ENCODE measurements at regions not wholly inside any gene's neighbourhood (a gene's known extent, or its start where the extent isn't known, plus 50 kb on each side); places are given as distances from the start of the nearest gene placed in this dataset.

DNA sequence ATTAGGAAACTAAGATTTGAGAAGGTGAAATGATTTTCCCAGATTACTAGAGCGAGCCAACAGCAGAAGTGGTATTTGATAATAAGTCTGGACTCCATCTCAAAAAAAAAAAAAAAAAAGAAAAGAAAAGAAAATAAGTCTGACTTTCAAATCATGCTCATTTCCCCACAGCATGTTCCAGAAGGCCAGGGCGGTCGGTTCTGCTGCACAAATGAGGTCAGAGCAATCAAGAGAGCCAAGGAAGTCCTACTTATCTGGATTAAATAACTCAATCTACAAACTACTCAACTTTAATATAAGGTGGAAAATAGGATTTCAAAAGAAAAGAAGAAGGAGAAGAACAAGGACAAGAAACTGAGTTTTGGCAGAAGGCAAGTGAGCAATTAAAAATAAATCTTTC lies 130.4 kb upstream of the RASA1 start:
- POLR2A ChIA-PET (ENCODE audit: unreplicated experiment), result no interaction called here
- dilution Hi-C loops (cut with HindIII; ENCODE audit: low sequenced_read_pairs, unreplicated experiment), result no loop called here
- no peak overlapping the region for H3K56ac ChIP-seq (ENCODE audit: extremely low read depth, insufficient read depth, low read length)
- ATAC-seq (ENCODE audit: low read depth) (no peak), DNase-seq (no peak)
- no peak overlapping the region for H3K9ac ChIP-seq (ENCODE audit: low read depth, low read length)
- no peak overlapping the region for H2BK5ac ChIP-seq (ENCODE audit: low read depth, low read length, poor library complexity, severe bottlenecking)
- no peaks in the 10 kb centered on the region for H3K9me3 ChIP-seq (ENCODE audit: control insufficient read depth, insufficient read depth, low read length)
- no peak overlapping the region for H3K27ac ChIP-seq (ENCODE audit: insufficient read depth, low read length)
- no TSS peak for BruUV-seq (replicated peaks)
- no peak for TF ChIP-seq CEBPB (IDR thresholded peaks at IDR 0.05; ENCODE audit: low read depth, low read length)
- no peak for TF ChIP-seq SMC3 (IDR thresholded peaks at IDR 0.05; ENCODE audit: low read depth, low read length)
- TF ChIP-seq MAFK (IDR thresholded peaks at IDR 0.05; ENCODE audit: low read depth, low read length), result no peak
- TF ChIP-seq NFE2L2 (IDR thresholded peaks at IDR 0.05; ENCODE audit: low read depth, low read length), result no peak
- no peak for TF ChIP-seq FOS (IDR thresholded peaks at IDR 0.05; ENCODE audit: low read depth, low read length)
- no peak for TF ChIP-seq ELK1 (IDR thresholded peaks at IDR 0.05; ENCODE audit: borderline replicate concordance, low read depth, low read length)
- TF ChIP-seq, protein P1, sequence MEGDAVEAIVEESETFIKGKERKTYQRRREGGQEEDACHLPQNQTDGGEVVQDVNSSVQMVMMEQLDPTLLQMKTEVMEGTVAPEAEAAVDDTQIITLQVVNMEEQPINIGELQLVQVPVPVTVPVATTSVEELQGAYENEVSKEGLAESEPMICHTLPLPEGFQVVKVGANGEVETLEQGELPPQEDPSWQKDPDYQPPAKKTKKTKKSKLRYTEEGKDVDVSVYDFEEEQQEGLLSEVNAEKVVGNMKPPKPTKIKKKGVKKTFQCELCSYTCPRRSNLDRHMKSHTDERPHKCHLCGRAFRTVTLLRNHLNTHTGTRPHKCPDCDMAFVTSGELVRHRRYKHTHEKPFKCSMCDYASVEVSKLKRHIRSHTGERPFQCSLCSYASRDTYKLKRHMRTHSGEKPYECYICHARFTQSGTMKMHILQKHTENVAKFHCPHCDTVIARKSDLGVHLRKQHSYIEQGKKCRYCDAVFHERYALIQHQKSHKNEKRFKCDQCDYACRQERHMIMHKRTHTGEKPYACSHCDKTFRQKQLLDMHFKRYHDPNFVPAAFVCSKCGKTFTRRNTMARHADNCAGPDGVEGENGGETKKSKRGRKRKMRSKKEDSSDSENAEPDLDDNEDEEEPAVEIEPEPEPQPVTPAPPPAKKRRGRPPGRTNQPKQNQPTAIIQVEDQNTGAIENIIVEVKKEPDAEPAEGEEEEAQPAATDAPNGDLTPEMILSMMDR (conservative IDR thresholded peaks at IDR 0.05; ENCODE audit: low read depth, low read length), result no peak
- no peak for TF ChIP-seq MAZ (IDR thresholded peaks at IDR 0.05; ENCODE audit: borderline replicate concordance, low read depth, low read length)
- no peak for TF ChIP-seq RFX5 (IDR thresholded peaks at IDR 0.05; ENCODE audit: low read depth, low read length)
- no peak for TF ChIP-seq RAD21 (IDR thresholded peaks at IDR 0.05; ENCODE audit: low read length)
- no peak for TF ChIP-seq CHD1 (IDR thresholded peaks at IDR 0.05; ENCODE audit: low read depth, low read length)
- TF ChIP-seq RCOR1 (IDR thresholded peaks at IDR 0.05; ENCODE audit: insufficient replicate concordance, low read length), result no peak
- no peak for TF ChIP-seq POLR2A (IDR thresholded peaks at IDR 0.05; ENCODE audit: low read depth, low read length)
- TF ChIP-seq MXI1 (IDR thresholded peaks at IDR 0.05; ENCODE audit: borderline replicate concordance, low read depth, low read length), result no peak
- TF ChIP-seq BHLHE40 (IDR thresholded peaks at IDR 0.05; ENCODE audit: low read depth, low read length), result no peak
- TF ChIP-seq, protein P2, sequence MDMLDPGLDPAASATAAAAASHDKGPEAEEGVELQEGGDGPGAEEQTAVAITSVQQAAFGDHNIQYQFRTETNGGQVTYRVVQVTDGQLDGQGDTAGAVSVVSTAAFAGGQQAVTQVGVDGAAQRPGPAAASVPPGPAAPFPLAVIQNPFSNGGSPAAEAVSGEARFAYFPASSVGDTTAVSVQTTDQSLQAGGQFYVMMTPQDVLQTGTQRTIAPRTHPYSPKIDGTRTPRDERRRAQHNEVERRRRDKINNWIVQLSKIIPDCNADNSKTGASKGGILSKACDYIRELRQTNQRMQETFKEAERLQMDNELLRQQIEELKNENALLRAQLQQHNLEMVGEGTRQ (IDR thresholded peaks at IDR 0.05; ENCODE audit: low read depth, low read length), result no peak
- no peaks in the 10 kb centered on the region for H3K36me3 ChIP-seq (ENCODE audit: control insufficient read depth, insufficient read depth, low read length)
- H3K23ac ChIP-seq (ENCODE audit: low read depth, low read length), result no peak overlapping the region
- no peak overlapping the region for H4K5ac ChIP-seq (ENCODE audit: low read depth, low read length)
- no peak overlapping the region for H4K8ac ChIP-seq (ENCODE audit: low read depth in 2 of 2, low read length in 2 of 2)
- WGBS, 2 experiments (ENCODE audit: extremely low coverage in 2 of 2, insufficient read length in 1 of 2), result no CpG with 5 or more reads among the region's 3 CpGs
- in situ Hi-C loops (cut with MboI; ENCODE audit: low sequenced_read_pairs), result no loop called here
- no peak overlapping the region for H2AK9ac ChIP-seq (replicated peaks; ENCODE audit: low read depth, low read length, poor library complexity)
- H3K27me3 ChIP-seq (ENCODE audit: control insufficient read depth, insufficient read depth, low read length), result no peaks in the 10 kb centered on the region
- no peak overlapping the region for H3K14ac ChIP-seq (replicated peaks; ENCODE audit: low read depth, low read length)
- H3K4me3 ChIP-seq (ENCODE audit: insufficient read depth, low read depth, low read length), result no peak overlapping the region
- no peak overlapping the region for H2AFZ ChIP-seq (replicated peaks; ENCODE audit: low read length, poor library complexity)
- no peak overlapping the region for H2BK20ac ChIP-seq (ENCODE audit: low read depth, low read length)
- no peaks in the 10 kb centered on the region for H3K9me1 ChIP-seq (ENCODE audit: insufficient read depth, low read length)
- no peaks in the 10 kb centered on the region for H4K20me1 ChIP-seq (ENCODE audit: insufficient read depth, low read length)
- peaks cover 2% of the 10 kb centered on the region; the same call in 1 of the 2 replicates for H3K4me1 ChIP-seq (ENCODE audit: control insufficient read depth, insufficient read depth, low read length)
- H2AK5ac ChIP-seq (ENCODE audit: low read depth, low read length), result no peak overlapping the region
- CTCF ChIA-PET, result no interaction called here
- no peak overlapping the region for H3K18ac ChIP-seq (ENCODE audit: low read depth, low read length)
- H4K91ac ChIP-seq (ENCODE audit: insufficient read depth, low read depth, low read length), result no peak overlapping the region
- no peak overlapping the region for H3K4me2 ChIP-seq (ENCODE audit: low read depth, low read length)
- no peak overlapping the region for H3K4ac ChIP-seq (ENCODE audit: low read depth, low read length)
- H3K79me1 ChIP-seq (ENCODE audit: low read depth in 1 of 2, low read length in 2 of 2), result no peaks in the 10 kb centered on the region
- no peak overlapping the region for H2BK120ac ChIP-seq (ENCODE audit: low read depth, low read length)
- intact Hi-C loops (cut with micrococcal nuclease), result no loop called here
- no peak overlapping the region for H2BK15ac ChIP-seq (ENCODE audit: low read depth, low read length)
